ENCODE measurements at regions not wholly inside any gene's neighbourhood (a gene's known extent, or its start where the extent isn't known, plus 50 kb on each side); places are given as distances from the start of the nearest gene placed in this dataset.
"Not testable (repeated sequence)": the region's sequence is repeated elsewhere in the genome, so short reads cannot be mapped to it uniquely, and the experiment has no call there.

GRCh38 chr5:17326600-17327037 is 109.2 kb downstream of the BASP1 start:
- Histone ChIP-seq H3K36me3 (no peaks in the 10 kb centered on the region), H3K4me3 (no peak overlapping the region), H3K27me3 (replicated peaks) (no peaks in the 10 kb centered on the region), H3K4me1 (replicated peaks) (peaks cover 12% of the 10 kb centered on the region), H3K27ac (no peak overlapping the region), H3K9me3 (replicated peaks) (no peaks in the 10 kb centered on the region)
- DNase-seq (ENCODE audit: low read depth in 1 of 2, low spot score in 2 of 2) = no peak

DNA sequence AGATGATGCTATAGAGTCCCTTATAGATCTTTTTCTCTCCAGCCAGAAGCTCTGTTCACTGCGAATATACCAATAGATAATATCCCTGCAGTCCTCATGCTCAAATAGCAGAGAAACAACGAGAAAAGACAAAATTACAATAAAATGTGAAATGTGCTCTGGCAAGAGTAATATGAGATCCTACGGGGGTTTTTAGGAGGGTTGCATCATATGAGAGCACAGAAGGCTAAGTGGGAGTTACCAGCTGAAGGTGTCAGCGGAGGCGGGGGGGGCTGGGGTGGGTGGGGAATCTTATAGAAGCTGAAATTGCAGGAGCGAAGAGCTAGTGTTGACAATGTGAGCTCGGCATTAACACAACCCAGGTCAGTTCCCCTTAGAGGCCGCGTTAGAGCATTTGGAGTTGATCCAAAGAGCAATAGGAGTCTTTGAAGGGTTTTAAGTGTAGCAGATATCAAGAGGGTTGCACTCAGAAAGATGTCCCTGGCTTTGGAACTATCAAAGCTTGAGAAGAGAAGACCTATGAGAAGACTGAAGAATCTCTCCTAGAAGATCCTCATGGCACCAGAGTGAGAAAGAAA is 109.7 kb downstream of the BASP1 start:
- DNase-seq (ENCODE audit: low read depth in 1 of 2, low spot score in 2 of 2) = no peak
- Histone ChIP-seq H3K27me3 (replicated peaks) (no peaks in the 10 kb centered on the region), H3K36me3 (no peaks in the 10 kb centered on the region), H3K9me3 (replicated peaks) (no peaks in the 10 kb centered on the region), H3K27ac (no peak overlapping the region), H3K4me3 (no peak overlapping the region), H3K4me1 (replicated peaks) (peaks cover 12% of the 10 kb centered on the region)

DNA sequence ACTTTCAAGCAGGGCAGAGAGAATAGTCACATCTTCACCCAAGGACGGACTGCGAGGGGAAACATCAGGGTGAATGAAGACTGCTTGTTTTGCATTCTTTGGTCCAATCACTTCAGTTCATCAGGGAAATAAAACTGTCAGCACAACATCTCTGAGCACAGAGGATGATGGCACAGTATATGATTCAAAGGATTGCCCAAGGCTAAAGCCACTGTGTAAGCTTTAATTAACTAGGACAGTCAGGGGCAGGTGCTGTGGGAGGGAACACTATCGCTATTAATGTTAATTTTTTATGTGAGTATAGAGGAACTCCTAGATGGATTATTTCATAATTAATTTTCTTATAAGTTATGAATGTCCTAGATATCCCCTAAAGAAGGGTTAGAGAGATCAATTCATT is 112.1 kb downstream of the BASP1 start:
- no peaks in the 10 kb centered on the region for H3K36me3 ChIP-seq
- H3K27me3 ChIP-seq (replicated peaks) = no peaks in the 10 kb centered on the region
- H3K27ac ChIP-seq = no peak overlapping the region
- H3K4me3 ChIP-seq = no peak overlapping the region
- DNase-seq (ENCODE audit: low read depth in 1 of 2, low spot score in 2 of 2) = no peak
- H3K9me3 ChIP-seq (replicated peaks) = no peaks in the 10 kb centered on the region
- H3K4me1 ChIP-seq (replicated peaks) = peaks cover 12% of the 10 kb centered on the region

GRCh38 chr5:17330386-17330785 is 113.0 kb downstream of the BASP1 start:
- H3K27me3 ChIP-seq (replicated peaks) = no peaks in the 10 kb centered on the region
- H3K27ac ChIP-seq = no peak overlapping the region
- no peak overlapping the region for H3K4me3 ChIP-seq
- no peaks in the 10 kb centered on the region for H3K36me3 ChIP-seq
- H3K4me1 ChIP-seq (replicated peaks) = peaks cover 12% of the 10 kb centered on the region
- no peak for DNase-seq (ENCODE audit: low read depth in 1 of 2, low spot score in 2 of 2)
- no peaks in the 10 kb centered on the region for H3K9me3 ChIP-seq (replicated peaks)

DNA sequence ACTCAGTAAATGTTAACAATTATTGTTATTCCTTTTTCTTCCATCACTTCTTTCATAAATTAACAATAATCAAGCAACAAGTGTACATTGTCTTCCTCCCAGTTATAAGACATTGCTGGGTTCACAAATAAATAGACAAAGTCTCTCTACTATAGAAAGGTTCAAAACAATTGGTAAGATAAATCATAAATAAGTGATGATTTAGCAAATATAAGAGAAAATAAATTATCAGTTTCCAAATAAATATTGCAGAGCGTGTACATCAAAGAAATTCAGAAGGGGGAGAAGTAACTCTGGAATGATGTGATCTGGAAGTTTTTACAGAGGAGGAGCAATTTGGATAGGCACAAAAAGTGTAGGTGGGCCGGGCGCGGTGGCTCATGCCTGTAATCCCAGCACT is 114.2 kb downstream of the BASP1 start:
- DNase-seq (ENCODE audit: low read depth in 1 of 2, low spot score in 2 of 2) = no peak
- Histone ChIP-seq H3K36me3 (no peaks in the 10 kb centered on the region), H3K4me3 (no peak overlapping the region), H3K4me1 (replicated peaks) (no peaks in the 10 kb centered on the region), H3K27me3 (replicated peaks) (no peaks in the 10 kb centered on the region), H3K9me3 (replicated peaks) (no peaks in the 10 kb centered on the region; the same call in 1 of the 2 replicates), H3K27ac (no peak overlapping the region)

- no peaks in the 10 kb centered on the region; the same call in none of the 2 replicates for H3K9me3 ChIP-seq (replicated peaks)
- no peaks in the 10 kb centered on the region for H3K27me3 ChIP-seq (replicated peaks)
- no peaks in the 10 kb centered on the region for H3K36me3 ChIP-seq
- no peak for DNase-seq (ENCODE audit: low read depth in 1 of 2, low spot score in 2 of 2)
- H3K4me3 ChIP-seq = no peak overlapping the region
- H3K27ac ChIP-seq = no peak overlapping the region
- no peaks in the 10 kb centered on the region for H3K4me1 ChIP-seq (replicated peaks)
These were observed 116.3 kb downstream of the BASP1 start for GRCh38 chr5:17333755-17334154.

GRCh38 chr5:17336054-17336453 is 118.6 kb downstream of the BASP1 start:
- no peak for DNase-seq (ENCODE audit: low read depth in 1 of 2, low spot score in 2 of 2)
- Histone ChIP-seq H3K4me1 (replicated peaks) (peaks cover 8% of the 10 kb centered on the region), H3K4me3 (no peak overlapping the region), H3K27me3 (replicated peaks) (no peaks in the 10 kb centered on the region), H3K36me3 (no peaks in the 10 kb centered on the region), H3K27ac (no peak overlapping the region), H3K9me3 (replicated peaks) (no peaks in the 10 kb centered on the region; the same call in none of the 2 replicates)

- not testable (repeated sequence) for DNase-seq (ENCODE audit: low read depth in 1 of 2, low spot score in 2 of 2); H3K27ac ChIP-seq; H3K36me3 ChIP-seq; H3K9me3 ChIP-seq (replicated peaks); H3K4me3 ChIP-seq; H3K27me3 ChIP-seq (replicated peaks)
- H3K4me1 ChIP-seq (replicated peaks) = peaks cover 11% of the 10 kb centered on the region
These were observed 119.3 kb downstream of the BASP1 start for GRCh38 chr5:17336723-17337122.

DNA sequence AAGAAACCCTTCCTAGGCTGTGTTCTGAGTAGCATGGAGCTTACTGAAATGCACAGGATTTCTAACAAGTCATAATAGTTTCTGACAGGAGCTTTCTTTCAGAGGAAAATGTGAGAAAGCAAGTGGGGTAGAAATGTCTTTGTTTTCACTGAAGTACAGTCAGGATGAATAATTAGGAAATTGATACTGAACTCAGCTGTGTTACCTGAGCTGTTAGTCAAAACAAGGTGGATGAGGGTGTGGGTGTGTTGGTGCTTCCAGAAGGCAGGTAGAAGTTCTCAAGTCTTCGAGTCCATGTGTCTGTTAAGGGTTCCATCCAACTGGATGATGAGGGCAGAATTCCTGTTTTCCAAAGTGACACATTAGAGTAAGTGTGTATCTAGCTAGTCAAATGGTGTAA is 122.4 kb downstream of the BASP1 start:
- H3K4me3 ChIP-seq = no peak overlapping the region
- no peak for DNase-seq (ENCODE audit: low read depth in 1 of 2, low spot score in 2 of 2)
- H3K9me3 ChIP-seq (replicated peaks) = no peaks in the 10 kb centered on the region; the same call in none of the 2 replicates
- H3K4me1 ChIP-seq (replicated peaks) = peaks cover 27% of the 10 kb centered on the region
- H3K36me3 ChIP-seq = no peaks in the 10 kb centered on the region
- no peaks in the 10 kb centered on the region for H3K27me3 ChIP-seq (replicated peaks)
- H3K27ac ChIP-seq = no peak overlapping the region

GRCh38 chr5:17340379-17340778 is 122.9 kb downstream of the BASP1 start:
- Histone ChIP-seq H3K27me3 (replicated peaks) (no peaks in the 10 kb centered on the region), H3K27ac (no peak overlapping the region), H3K36me3 (no peaks in the 10 kb centered on the region), H3K9me3 (replicated peaks) (no peaks in the 10 kb centered on the region; the same call in none of the 2 replicates), H3K4me3 (no peak overlapping the region), H3K4me1 (replicated peaks) (peaks cover 32% of the 10 kb centered on the region)
- no peak for DNase-seq (ENCODE audit: low read depth in 1 of 2, low spot score in 2 of 2)

DNA sequence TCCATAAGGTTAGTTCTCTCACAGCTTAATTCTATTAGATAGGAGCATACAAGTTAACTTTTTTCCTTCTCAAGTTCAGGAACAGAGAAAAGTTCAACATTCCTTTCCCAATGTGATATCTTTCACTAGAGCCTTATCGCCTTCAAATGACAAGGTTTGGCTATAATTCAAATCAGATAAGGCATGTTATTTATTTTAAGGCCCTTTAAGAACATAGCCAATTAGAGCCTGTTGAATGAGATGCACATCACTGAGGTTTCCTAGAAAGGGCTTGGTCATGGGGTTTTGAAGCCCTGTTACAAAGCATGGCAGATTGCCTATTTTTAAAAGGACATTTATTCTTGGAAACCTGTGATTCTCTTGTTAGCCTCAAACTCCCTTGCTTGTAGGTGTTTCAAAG is 123.4 kb downstream of the BASP1 start:
- Histone ChIP-seq H3K27ac (no peak overlapping the region), H3K36me3 (no peaks in the 10 kb centered on the region), H3K4me3 (no peak overlapping the region), H3K9me3 (replicated peaks) (no peaks in the 10 kb centered on the region; the same call in none of the 2 replicates), H3K27me3 (replicated peaks) (no peaks in the 10 kb centered on the region), H3K4me1 (replicated peaks) (peaks cover 32% of the 10 kb centered on the region)
- peak in 1 of 2 experiments; percentile 44 for DNase-seq (ENCODE audit: low read depth in 1 of 2, low spot score in 2 of 2)

GRCh38 chr5:17343675-17344074 is 126.2 kb downstream of the BASP1 start:
- Histone ChIP-seq H3K27ac (peak overlapping the region; percentile 58), H3K9me3 (replicated peaks) (no peaks in the 10 kb centered on the region), H3K4me3 (no peak overlapping the region), H3K4me1 (replicated peaks) (peaks cover 32% of the 10 kb centered on the region), H3K27me3 (replicated peaks) (no peaks in the 10 kb centered on the region), H3K36me3 (no peaks in the 10 kb centered on the region)
- DNase-seq (ENCODE audit: low read depth in 1 of 2, low spot score in 2 of 2) = peak; percentile 76 to 95

- Histone ChIP-seq H3K27me3 (replicated peaks) (no peaks in the 10 kb centered on the region), H3K9me3 (replicated peaks) (no peaks in the 10 kb centered on the region), H3K36me3 (no peaks in the 10 kb centered on the region), H3K27ac (no peak overlapping the region), H3K4me1 (replicated peaks) (peaks cover 21% of the 10 kb centered on the region), H3K4me3 (no peak overlapping the region)
- no peak for DNase-seq (ENCODE audit: low read depth in 1 of 2, low spot score in 2 of 2)
These were observed 129.4 kb downstream of the BASP1 start for GRCh38 chr5:17346811-17347210.

- H3K4me3 ChIP-seq = no peak overlapping the region
- no peaks in the 10 kb centered on the region for H3K27me3 ChIP-seq (replicated peaks)
- no peak overlapping the region for H3K27ac ChIP-seq
These were observed 134.8 kb downstream of the BASP1 start for GRCh38 chr5:17352223-17352622.

GRCh38 chr5:17354265-17354664 is 136.8 kb downstream of the BASP1 start:
- peaks cover 11% of the 10 kb centered on the region for H3K4me1 ChIP-seq (replicated peaks)
- H3K4me3 ChIP-seq = no peak overlapping the region
- H3K27me3 ChIP-seq (replicated peaks) = no peaks in the 10 kb centered on the region
- no peak for DNase-seq (ENCODE audit: low read depth in 1 of 2, low spot score in 2 of 2)
- no peaks in the 10 kb centered on the region for H3K36me3 ChIP-seq
- H3K9me3 ChIP-seq (replicated peaks) = peaks cover 6% of the 10 kb centered on the region
- no peak overlapping the region for H3K27ac ChIP-seq

More at GRCh38 chr5:17352223-17352622, 134.8 kb downstream of the BASP1 start:
- Histone ChIP-seq H3K36me3 (no peaks in the 10 kb centered on the region), H3K4me1 (replicated peaks) (peaks cover 4% of the 10 kb centered on the region; the same call in 1 of the 2 replicates), H3K9me3 (replicated peaks) (peaks cover 3% of the 10 kb centered on the region)
- no peak for DNase-seq (ENCODE audit: low read depth in 1 of 2, low spot score in 2 of 2)
